Fibroblast of skin of abdomen (primary cell): ENCODE measurements at regions not wholly inside any gene's neighbourhood (a gene's known extent, or its start where the extent isn't known, plus 50 kb on each side); places are given as distances from the start of the nearest gene placed in this dataset.
"Not testable (repeated sequence)": the region's sequence is repeated elsewhere in the genome, so short reads cannot be mapped to it uniquely, and the experiment has no call there.

Source experiments
- DNase-seq: peaks from one replicate; pipeline ENCODE4 v3.0.0-alpha.2; 2013

GRCh38 chr1:120277428-120278258 is 101.3 kb upstream of the SEC22B start:
- not testable (repeated sequence) for DNase-seq

- DNase-seq, result not testable (repeated sequence)
Observed at GRCh38 chr1:120276710-120277109, 100.4 kb upstream of the SEC22B start.

- DNase-seq, result not testable (repeated sequence)
Observed at GRCh38 chr1:120274438-120274837, 98.1 kb upstream of the SEC22B start.

GRCh38 chr1:120273363-120273762 is 97.0 kb upstream of the SEC22B start:
- not testable (repeated sequence) for DNase-seq

- not testable (repeated sequence) for DNase-seq
Observed at GRCh38 chr1:120272242-120272641, 95.9 kb upstream of the SEC22B start.

GRCh38 chr1:120271561-120272221 is 95.4 kb upstream of the SEC22B start:
- DNase-seq, result not testable (repeated sequence)

GRCh38 chr1:120267894-120268551 is 91.7 kb upstream of the SEC22B start:
- not testable (repeated sequence) for DNase-seq

- not testable (repeated sequence) for DNase-seq
Observed at GRCh38 chr1:120264564-120264963, 88.2 kb upstream of the SEC22B start.

- DNase-seq, result not testable (repeated sequence)
Observed at GRCh38 chr1:120262791-120263751, 86.8 kb upstream of the SEC22B start.

GRCh38 chr1:120257778-120258105 is 81.4 kb upstream of the SEC22B start:
- DNase-seq, result not testable (repeated sequence)

GRCh38 chr1:120257064-120257777 is 80.9 kb upstream of the SEC22B start:
- not testable (repeated sequence) for DNase-seq

GRCh38 chr1:120250756-120251155 is 74.4 kb upstream of the SEC22B start:
- not testable (repeated sequence) for DNase-seq

GRCh38 chr1:120248726-120249427 is 72.6 kb upstream of the SEC22B start:
- not testable (repeated sequence) for DNase-seq

GRCh38 chr1:120248203-120248602 is 71.9 kb upstream of the SEC22B start:
- not testable (repeated sequence) for DNase-seq

GRCh38 chr1:120243867-120244266 is 67.5 kb upstream of the SEC22B start:
- not testable (repeated sequence) for DNase-seq

GRCh38 chr1:120242582-120242981 is 66.3 kb upstream of the SEC22B start:
- DNase-seq, result not testable (repeated sequence)

- DNase-seq, result not testable (repeated sequence)
Observed at GRCh38 chr1:120241868-120242267, 65.5 kb upstream of the SEC22B start.

- DNase-seq, result not testable (repeated sequence)
Observed at GRCh38 chr1:120240181-120240580, 63.9 kb upstream of the SEC22B start.

- not testable (repeated sequence) for DNase-seq
Observed at GRCh38 chr1:120239351-120239750, 63.0 kb upstream of the SEC22B start.

GRCh38 chr1:120238867-120239266 is 62.5 kb upstream of the SEC22B start:
- not testable (repeated sequence) for DNase-seq

GRCh38 chr1:120233661-120234018 is 57.3 kb upstream of the SEC22B start:
- DNase-seq, result not testable (repeated sequence)
